NT2/D1 (cell line): ENCODE measurements at regions not wholly inside any gene's neighbourhood (a gene's known extent, or its start where the extent isn't known, plus 50 kb on each side); places are given as distances from the start of the nearest gene placed in this dataset.

Experiments used
- SUZ12 ChIP-seq: IDR thresholded peaks from 2 replicates; pipeline ENCODE4 v1.6.1; 2011; ENCODE audit not compliant: insufficient read length, insufficient read depth; ENCODE audit errors: extremely low read depth
- YY1 ChIP-seq: IDR thresholded peaks from 2 replicates; pipeline ENCODE4 v1.6.1; 2011; ENCODE audit not compliant: insufficient read length, insufficient read depth
- ZNF274 ChIP-seq: IDR thresholded peaks from 2 replicates; pipeline ENCODE4 v1.6.1; 2011; ENCODE audit warnings: mild to moderate bottlenecking, low read depth, low read length

- TF ChIP-seq ZNF274 (no peak), YY1 (no peak), SUZ12 (no peak)
Observed at GRCh38 chr21:16423921-16424320, 694.1 kb downstream of the USP25 start.
